ENCODE measurements at regions not wholly inside any gene's neighbourhood (a gene's known extent, or its start where the extent isn't known, plus 50 kb on each side); places are given as distances from the start of the nearest gene placed in this dataset.
"Not testable (repeated sequence)": the region's sequence is repeated elsewhere in the genome, so short reads cannot be mapped to it uniquely, and the experiment has no call there.

GRCh38 chr12:128077211-128077916 is 189.6 kb upstream of the TMEM132C start:
- in situ Hi-C loops (cut with MboI; ENCODE audit: low sequenced_read_pairs): no loop called here

GRCh38 chr12:128077917-128078298 is 189.1 kb upstream of the TMEM132C start:
- in situ Hi-C loops (cut with MboI; ENCODE audit: low sequenced_read_pairs): no loop called here

GRCh38 chr12:128078301-128078971 is 188.5 kb upstream of the TMEM132C start:
- in situ Hi-C loops (cut with MboI; ENCODE audit: low sequenced_read_pairs): no loop called here

- in situ Hi-C loops (cut with MboI; ENCODE audit: low sequenced_read_pairs): no loop called here
These were observed 187.5 kb upstream of the TMEM132C start for GRCh38 chr12:128079446-128079845.

- in situ Hi-C loops (cut with MboI; ENCODE audit: low sequenced_read_pairs): no loop called here
These were observed 183.7 kb upstream of the TMEM132C start for GRCh38 chr12:128083132-128083729.

GRCh38 chr12:128088926-128089325 is 178.0 kb upstream of the TMEM132C start:
- in situ Hi-C loops (cut with MboI; ENCODE audit: low sequenced_read_pairs): no loop called here

- in situ Hi-C loops (cut with MboI; ENCODE audit: low sequenced_read_pairs): no loop called here
These were observed 177.0 kb upstream of the TMEM132C start for GRCh38 chr12:128089961-128090360.

- in situ Hi-C loops (cut with MboI; ENCODE audit: low sequenced_read_pairs): no loop called here
These were observed 175.8 kb upstream of the TMEM132C start for GRCh38 chr12:128091101-128091720.

- in situ Hi-C loops (cut with MboI; ENCODE audit: low sequenced_read_pairs): no loop called here
These were observed 175.0 kb upstream of the TMEM132C start for GRCh38 chr12:128091951-128092382.

- in situ Hi-C loops (cut with MboI; ENCODE audit: low sequenced_read_pairs): no loop called here
These were observed 168.2 kb upstream of the TMEM132C start for GRCh38 chr12:128098730-128099129.

- in situ Hi-C loops (cut with MboI; ENCODE audit: low sequenced_read_pairs): no loop called here
These were observed 163.8 kb upstream of the TMEM132C start for GRCh38 chr12:128103152-128103551.

- in situ Hi-C loops (cut with MboI; ENCODE audit: low sequenced_read_pairs): no loop called here
These were observed 157.7 kb upstream of the TMEM132C start for GRCh38 chr12:128109236-128109635.

GRCh38 chr12:128109636-128110035 is 157.3 kb upstream of the TMEM132C start:
- in situ Hi-C loops (cut with MboI; ENCODE audit: low sequenced_read_pairs): no loop called here

- in situ Hi-C loops (cut with MboI; ENCODE audit: low sequenced_read_pairs): no loop called here
These were observed 155.6 kb upstream of the TMEM132C start for GRCh38 chr12:128111333-128111732.

- in situ Hi-C loops (cut with MboI; ENCODE audit: low sequenced_read_pairs): no loop called here
These were observed 155.0 kb upstream of the TMEM132C start for GRCh38 chr12:128111951-128112350.

- in situ Hi-C loops (cut with MboI; ENCODE audit: low sequenced_read_pairs): not testable (repeated sequence)
These were observed 153.7 kb upstream of the TMEM132C start for GRCh38 chr12:128113250-128113649.

GRCh38 chr12:128114485-128114884 is 152.5 kb upstream of the TMEM132C start:
- in situ Hi-C loops (cut with MboI; ENCODE audit: low sequenced_read_pairs): no loop called here

GRCh38 chr12:128116537-128116936 is 150.4 kb upstream of the TMEM132C start:
- in situ Hi-C loops (cut with MboI; ENCODE audit: low sequenced_read_pairs): no loop called here

- in situ Hi-C loops (cut with MboI; ENCODE audit: low sequenced_read_pairs): no loop called here
These were observed 146.9 kb upstream of the TMEM132C start for GRCh38 chr12:128120035-128120434.

GRCh38 chr12:128121424-128121823 is 145.5 kb upstream of the TMEM132C start:
- in situ Hi-C loops (cut with MboI; ENCODE audit: low sequenced_read_pairs): no loop called here

- in situ Hi-C loops (cut with MboI; ENCODE audit: low sequenced_read_pairs): no loop called here
These were observed 143.9 kb upstream of the TMEM132C start for GRCh38 chr12:128123096-128123495.

- in situ Hi-C loops (cut with MboI; ENCODE audit: low sequenced_read_pairs): no loop called here
These were observed 135.0 kb upstream of the TMEM132C start for GRCh38 chr12:128131955-128132354.

Measured in HL-60/S4 (cell line).